Lower lobe of right lung (tissue), 2 donors: ENCODE measurements at regions not wholly inside any gene's neighbourhood (a gene's known extent, or its start where the extent isn't known, plus 50 kb on each side); places are given as distances from the start of the nearest gene placed in this dataset.
A peak's percentile ranks its signal among the peaks of the same experiment; 100 is the strongest.

ENCODE experiments used
- ATAC-seq, 2 donors: fragments of 200-7000 bp; cut with Tn5 transposase; one replicate each; pipeline ENCODE4 v1.9.1; 2020 to 2022; ENCODE audit warnings: mild to moderate bottlenecking in 2 of 2, moderate library complexity in 2 of 2
- DNase-seq: peaks from one replicate; pipeline ENCODE4 v3.0.0-alpha.2; 2020
- H3K27ac ChIP-seq: fragments of 200-600 bp; one replicate; pipeline ENCODE4 v1.8.0; 2022
- H3K27me3 ChIP-seq: fragments of 200-600 bp; one replicate; pipeline ENCODE4 v1.8.0; 2022; ENCODE audit warnings: low read depth
- H3K36me3 ChIP-seq: fragments of 200-600 bp; one replicate; pipeline ENCODE4 v1.8.0; 2022; ENCODE audit warnings: mild to moderate bottlenecking
- H3K4me1 ChIP-seq: fragments of 200-600 bp; one replicate; pipeline ENCODE4 v1.8.0; 2022
- H3K4me3 ChIP-seq: fragments of 200-600 bp; one replicate; pipeline ENCODE4 v1.8.0; 2022; ENCODE audit warnings: mild to moderate bottlenecking
- H3K9me3 ChIP-seq: fragments of 200-600 bp; one replicate; pipeline ENCODE4 v1.8.0; 2022
- CTCF ChIP-seq: fragments of 200-600 bp; IDR thresholded peaks from one replicate; pipeline ENCODE4 v1.8.0; 2022; ENCODE audit warnings: antibody characterized with exemption, mild to moderate bottlenecking
- intact Hi-C: fragments of 100-400 bp; cut with DNase I; formaldehyde crosslinking; loops from one replicate; pipeline ENCODE4 v1.11.0; 2022
- donor health status: DM: no; HTN: yes; CAD: no; lungs with severe emphysema.

GRCh38 chr2:71833855-71834560, 313.7 kb downstream of the CYP26B1 start:
- H3K27me3 ChIP-seq, result no peaks in the 10 kb centered on the region
- intact Hi-C loops, result no loop called here
- no peak for TF ChIP-seq CTCF
- peak; percentile 76 to 86 for ATAC-seq
- no peak overlapping the region for H3K27ac ChIP-seq
- H3K36me3 ChIP-seq, result no peaks in the 10 kb centered on the region
- DNase-seq, result no peak
- H3K9me3 ChIP-seq, result no peaks in the 10 kb centered on the region
- peaks cover 4% of the 10 kb centered on the region for H3K4me1 ChIP-seq
- no peak overlapping the region for H3K4me3 ChIP-seq

GRCh38 chr2:71833272-71833671, 314.4 kb downstream of the CYP26B1 start:
- DNase-seq, result no peak
- ATAC-seq, result no peak
- Histone ChIP-seq H3K9me3 (no peaks in the 10 kb centered on the region), H3K4me3 (no peak overlapping the region), H3K4me1 (peaks cover 4% of the 10 kb centered on the region), H3K36me3 (no peaks in the 10 kb centered on the region), H3K27me3 (no peaks in the 10 kb centered on the region), H3K27ac (no peak overlapping the region)
- intact Hi-C loops, result no loop called here
- no peak for TF ChIP-seq CTCF

- Histone ChIP-seq H3K4me3 (no peak overlapping the region), H3K9me3 (no peaks in the 10 kb centered on the region), H3K27ac (no peak overlapping the region), H3K4me1 (peaks cover 4% of the 10 kb centered on the region), H3K27me3 (no peaks in the 10 kb centered on the region), H3K36me3 (no peaks in the 10 kb centered on the region)
- intact Hi-C loops, result no loop called here
- ATAC-seq (no peak), DNase-seq (no peak)
- no peak for TF ChIP-seq CTCF
Observed at GRCh38 chr2:71832844-71833243, 314.8 kb downstream of the CYP26B1 start.

- no peaks in the 10 kb centered on the region for H3K27me3 ChIP-seq
- intact Hi-C loops, result no loop called here
Observed at GRCh38 chr2:71832388-71832787, 315.3 kb downstream of the CYP26B1 start.

GRCh38 chr2:71831193-71831577, 316.5 kb downstream of the CYP26B1 start:
- no peaks in the 10 kb centered on the region for H3K27me3 ChIP-seq
- H3K27ac ChIP-seq, result no peak overlapping the region
- no peak overlapping the region for H3K4me3 ChIP-seq
- ATAC-seq (peak; percentile 26 to 29), DNase-seq (no peak)
- no peaks in the 10 kb centered on the region for H3K9me3 ChIP-seq
- TF ChIP-seq CTCF, result no peak
- no peaks in the 10 kb centered on the region for H3K36me3 ChIP-seq
- intact Hi-C loops, result no loop called here
- peaks cover 10% of the 10 kb centered on the region for H3K4me1 ChIP-seq

More at GRCh38 chr2:71832388-71832787, 315.3 kb downstream of the CYP26B1 start:
- H3K9me3 ChIP-seq, result no peaks in the 10 kb centered on the region
- H3K36me3 ChIP-seq, result no peaks in the 10 kb centered on the region
- ATAC-seq (no peak), DNase-seq (no peak)
- H3K4me1 ChIP-seq, result peaks cover 5% of the 10 kb centered on the region
- no peak overlapping the region for H3K4me3 ChIP-seq
- no peak for TF ChIP-seq CTCF
- no peak overlapping the region for H3K27ac ChIP-seq
